Activated B cell treated with CpG ODN at 0.5 μM for 24 hours (primary cell): ENCODE measurements at regions not wholly inside any gene's neighbourhood (a gene's known extent, or its start where the extent isn't known, plus 50 kb on each side); places are given as distances from the start of the nearest gene placed in this dataset.
A peak's percentile ranks its signal among the peaks of the same experiment; 100 is the strongest.
"Not testable (repeated sequence)": the region's sequence is repeated elsewhere in the genome, so short reads cannot be mapped to it uniquely, and the experiment has no call there.

Source experiments
- ATAC-seq: fragments of 200-7000 bp; cut with Tn5 transposase; one replicate; pipeline ENCODE4 v1.10.0; 2021; ENCODE audit warnings: low read depth, mild to moderate bottlenecking, moderate library complexity
- CTCF ChIA-PET: fragments of 350-600 bp; sonication (Branson Sonifier 250); formaldehyde crosslinking; loops from one replicate; lab custom pipeline; 2021; ENCODE audit warnings: antibody characterized with exemption; lab: Charles Lee
- POLR2A ChIA-PET: fragments of 350-600 bp; sonication (Branson Sonifier 250); formaldehyde crosslinking; loops from one replicate; lab custom pipeline; 2021; ENCODE audit warnings: antibody characterized with exemption; lab: Charles Lee
- DNase-seq: peaks from one replicate; pipeline ENCODE4 v3.0.0; 2022
- H3K27ac Mint-ChIP-seq: one replicate; pipeline ENCODE4 v1.8.0; 2020; ENCODE audit warnings: mixed read lengths
- H3K27me3 Mint-ChIP-seq: one replicate; pipeline ENCODE4 v1.8.0; 2021; ENCODE audit warnings: mixed read lengths
- H3K36me3 Mint-ChIP-seq: one replicate; pipeline ENCODE4 v1.8.0; 2021; ENCODE audit warnings: low read depth, mixed read lengths
- H3K4me1 Mint-ChIP-seq: one replicate; pipeline ENCODE4 v1.8.0; 2021; ENCODE audit warnings: mixed read lengths
- H3K4me3 Mint-ChIP-seq: one replicate; pipeline ENCODE4 v1.8.0; 2020; ENCODE audit warnings: mild to moderate bottlenecking, mixed read lengths
- H3K9me3 Mint-ChIP-seq: one replicate; pipeline ENCODE4 v1.8.0; 2020; ENCODE audit warnings: mixed read lengths
- intact Hi-C: fragments of 100-400 bp; cut with micrococcal nuclease; formaldehyde crosslinking; loops from one replicate; pipeline ENCODE4 v1.15.1; 2024

DNA sequence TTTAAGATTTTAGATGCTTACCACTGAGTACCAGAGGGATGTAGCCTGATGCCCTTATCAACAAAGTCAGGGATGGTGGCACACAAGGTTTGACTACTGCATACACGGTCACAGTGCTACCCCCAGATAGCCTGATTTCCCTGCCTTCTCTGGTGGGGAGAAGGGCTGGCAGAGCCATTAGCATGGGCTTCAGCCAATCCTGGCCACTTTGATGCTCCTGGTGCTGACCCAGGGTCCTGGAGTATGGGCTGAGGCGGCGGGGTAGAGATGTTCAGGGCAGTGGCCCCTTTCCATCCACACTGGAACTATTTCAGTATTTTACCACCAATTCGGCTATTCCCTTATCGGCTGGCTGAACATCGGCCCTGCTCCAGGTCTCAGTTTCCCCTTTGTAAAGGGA lies 83.2 kb downstream of the POTEB3 start:
- intact Hi-C loops, H3K36me3 Mint-ChIP-seq, H3K27me3 Mint-ChIP-seq, CTCF ChIA-PET, H3K9me3 Mint-ChIP-seq, DNase-seq, ATAC-seq, H3K4me3 Mint-ChIP-seq, H3K27ac Mint-ChIP-seq, H3K4me1 Mint-ChIP-seq, POLR2A ChIA-PET: not testable (repeated sequence)

DNA sequence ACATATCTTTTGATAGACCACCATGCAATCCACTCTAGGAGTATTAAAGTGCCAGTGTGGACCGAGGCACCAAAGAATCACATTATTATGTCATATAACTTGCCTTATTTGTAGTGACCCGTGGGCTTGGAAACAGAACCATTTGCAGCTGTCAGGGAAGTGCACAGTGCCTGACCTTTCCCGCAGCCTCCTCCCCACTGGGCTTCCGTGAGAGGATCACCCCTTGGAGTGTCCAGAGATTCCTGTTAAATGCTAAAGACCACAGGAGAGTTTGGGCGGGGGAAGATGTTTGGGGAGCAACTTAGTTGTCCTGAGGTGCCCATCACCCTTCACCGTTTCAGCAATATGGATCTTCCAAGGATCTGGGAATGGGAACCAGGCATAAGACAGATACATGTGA lies 84.4 kb downstream of the POTEB3 start:
- H3K27me3 Mint-ChIP-seq, ATAC-seq, POLR2A ChIA-PET, CTCF ChIA-PET, DNase-seq, H3K9me3 Mint-ChIP-seq, H3K36me3 Mint-ChIP-seq, intact Hi-C loops, H3K4me1 Mint-ChIP-seq, H3K27ac Mint-ChIP-seq, H3K4me3 Mint-ChIP-seq: not testable (repeated sequence)

DNA sequence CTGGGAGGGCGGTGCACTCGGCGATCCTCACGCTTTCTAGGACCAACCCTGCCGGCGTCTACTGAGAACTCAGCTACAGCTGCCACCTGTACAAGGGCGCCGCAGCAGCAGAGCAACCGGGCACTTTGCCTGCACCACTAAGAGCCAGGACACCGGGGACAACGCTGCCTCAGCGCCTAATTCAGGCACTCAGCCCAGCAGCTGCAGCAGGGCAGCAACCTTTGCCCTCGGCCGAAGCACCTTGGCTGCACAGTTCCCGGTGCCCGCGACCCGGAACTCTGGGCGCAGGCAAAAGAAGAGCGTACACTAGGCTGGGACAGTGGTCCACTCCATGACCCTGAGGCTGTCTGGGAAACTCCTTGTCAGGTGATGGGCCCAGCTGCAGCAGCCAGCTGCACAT lies 85.7 kb downstream of the POTEB3 start:
- CTCF ChIA-PET, H3K9me3 Mint-ChIP-seq, H3K36me3 Mint-ChIP-seq, POLR2A ChIA-PET, H3K4me3 Mint-ChIP-seq, H3K4me1 Mint-ChIP-seq, H3K27ac Mint-ChIP-seq, intact Hi-C loops, H3K27me3 Mint-ChIP-seq, ATAC-seq, DNase-seq: not testable (repeated sequence)

DNA sequence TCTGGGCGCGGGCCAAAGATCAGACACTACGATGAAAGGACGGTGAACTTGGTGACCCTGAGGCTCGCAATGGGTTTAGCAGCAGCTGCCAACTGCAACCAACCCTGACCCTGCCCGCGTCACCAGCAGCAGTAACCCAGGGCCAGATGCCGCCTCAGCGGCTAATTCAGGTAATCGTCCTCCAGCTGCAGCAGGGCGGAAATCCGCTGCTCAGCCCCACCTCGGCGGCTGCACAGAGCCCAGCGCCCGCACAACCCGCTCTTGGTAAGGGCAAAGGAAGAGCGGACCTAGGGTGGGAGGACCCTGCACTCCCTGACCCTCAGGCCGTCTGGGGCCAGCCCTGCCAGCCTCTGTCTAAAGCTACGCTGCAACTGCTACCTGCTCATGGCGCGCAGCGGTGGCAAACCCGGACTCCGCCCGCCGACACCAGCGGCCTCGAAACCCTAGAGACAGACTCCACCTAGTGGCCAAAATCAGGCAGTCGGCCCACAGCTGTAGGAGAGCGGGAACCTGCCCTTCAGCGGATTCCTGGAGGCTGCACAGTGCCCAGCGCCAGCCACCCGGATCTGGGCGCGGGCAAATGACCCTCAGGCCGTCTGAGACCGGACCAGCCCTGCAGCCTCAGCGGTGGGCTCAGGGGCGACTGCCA lies 87.5 kb downstream of the POTEB3 start:
- ATAC-seq, POLR2A ChIA-PET, DNase-seq, H3K27ac Mint-ChIP-seq, H3K36me3 Mint-ChIP-seq, intact Hi-C loops, H3K27me3 Mint-ChIP-seq, H3K9me3 Mint-ChIP-seq, H3K4me1 Mint-ChIP-seq, H3K4me3 Mint-ChIP-seq, CTCF ChIA-PET: not testable (repeated sequence)

DNA sequence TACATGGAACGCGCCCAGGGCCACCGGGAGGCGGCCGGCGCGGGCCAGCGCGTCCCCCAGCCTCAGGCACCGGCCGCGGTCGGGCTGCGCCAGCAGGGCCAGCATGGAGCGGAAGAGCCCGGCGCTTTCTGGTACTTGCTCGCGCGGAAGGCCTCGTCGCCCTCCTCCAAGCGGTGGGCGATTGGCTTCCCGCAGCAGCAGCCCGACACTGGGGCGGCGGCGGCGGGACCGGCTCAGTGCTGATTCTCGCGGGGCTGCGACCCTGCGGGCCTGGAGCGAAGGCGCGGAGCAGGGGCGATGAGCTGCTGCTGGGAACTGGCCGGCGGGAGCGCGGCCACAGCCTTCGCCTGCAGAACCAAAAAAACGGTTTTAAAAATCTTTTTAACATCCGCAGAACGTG lies 95.3 kb downstream of the POTEB3 start:
- H3K4me3 Mint-ChIP-seq, H3K4me1 Mint-ChIP-seq: not testable (repeated sequence)

DNA sequence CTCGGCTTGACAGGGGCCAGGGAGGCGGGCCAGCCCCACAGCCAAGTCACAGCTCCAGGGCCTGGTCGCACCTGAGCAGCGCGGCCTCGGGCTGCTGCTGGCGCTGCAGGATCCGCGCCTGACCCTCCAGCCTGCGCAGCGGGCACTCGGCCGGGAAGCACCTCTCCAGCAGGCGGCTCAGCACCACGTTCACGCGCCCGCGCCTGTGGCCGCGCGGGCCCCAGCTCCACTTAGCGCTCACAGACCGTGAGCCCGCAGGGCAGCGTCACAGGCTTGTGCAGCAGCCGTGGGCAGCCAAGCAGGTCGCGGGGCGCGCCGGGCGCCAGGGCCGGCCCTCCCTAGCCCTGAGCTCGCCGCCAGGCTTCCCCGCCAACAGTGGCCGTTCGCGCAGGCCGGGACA lies 95.8 kb downstream of the POTEB3 start:
- not testable (repeated sequence) for H3K4me3 Mint-ChIP-seq, ATAC-seq

More for the DNA sequence above, 95.3 kb downstream of the POTEB3 start:
- H3K9me3 Mint-ChIP-seq, DNase-seq, H3K36me3 Mint-ChIP-seq, H3K27ac Mint-ChIP-seq, POLR2A ChIA-PET, intact Hi-C loops, CTCF ChIA-PET, H3K27me3 Mint-ChIP-seq, ATAC-seq: not testable (repeated sequence)

DNA sequence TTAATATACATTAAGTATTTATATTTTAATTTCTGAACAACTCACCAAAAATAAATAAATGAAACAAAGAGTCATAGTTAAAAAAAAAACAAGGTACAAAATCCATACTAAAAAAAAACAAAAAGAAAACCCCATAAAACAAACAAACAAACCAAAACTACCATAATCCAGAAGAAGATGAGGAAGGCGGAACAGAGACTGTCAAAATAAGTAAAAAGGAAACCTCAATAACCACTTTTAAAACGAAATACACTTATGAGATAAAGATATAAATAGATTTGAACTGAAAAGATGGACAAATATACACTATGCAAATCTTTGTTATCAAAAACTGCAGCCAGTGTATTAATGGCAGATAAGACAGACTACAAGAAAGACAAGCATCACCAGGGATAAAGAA lies 103.3 kb downstream of the POTEB3 start:
- H3K4me3 Mint-ChIP-seq, POLR2A ChIA-PET, H3K4me1 Mint-ChIP-seq, H3K27me3 Mint-ChIP-seq, H3K27ac Mint-ChIP-seq, H3K9me3 Mint-ChIP-seq, intact Hi-C loops, CTCF ChIA-PET, H3K36me3 Mint-ChIP-seq, DNase-seq, ATAC-seq: not testable (repeated sequence)

More for the DNA sequence above, 95.8 kb downstream of the POTEB3 start:
- H3K36me3 Mint-ChIP-seq, POLR2A ChIA-PET, H3K27ac Mint-ChIP-seq, intact Hi-C loops, H3K4me1 Mint-ChIP-seq, CTCF ChIA-PET, DNase-seq, H3K27me3 Mint-ChIP-seq, H3K9me3 Mint-ChIP-seq: not testable (repeated sequence)

DNA sequence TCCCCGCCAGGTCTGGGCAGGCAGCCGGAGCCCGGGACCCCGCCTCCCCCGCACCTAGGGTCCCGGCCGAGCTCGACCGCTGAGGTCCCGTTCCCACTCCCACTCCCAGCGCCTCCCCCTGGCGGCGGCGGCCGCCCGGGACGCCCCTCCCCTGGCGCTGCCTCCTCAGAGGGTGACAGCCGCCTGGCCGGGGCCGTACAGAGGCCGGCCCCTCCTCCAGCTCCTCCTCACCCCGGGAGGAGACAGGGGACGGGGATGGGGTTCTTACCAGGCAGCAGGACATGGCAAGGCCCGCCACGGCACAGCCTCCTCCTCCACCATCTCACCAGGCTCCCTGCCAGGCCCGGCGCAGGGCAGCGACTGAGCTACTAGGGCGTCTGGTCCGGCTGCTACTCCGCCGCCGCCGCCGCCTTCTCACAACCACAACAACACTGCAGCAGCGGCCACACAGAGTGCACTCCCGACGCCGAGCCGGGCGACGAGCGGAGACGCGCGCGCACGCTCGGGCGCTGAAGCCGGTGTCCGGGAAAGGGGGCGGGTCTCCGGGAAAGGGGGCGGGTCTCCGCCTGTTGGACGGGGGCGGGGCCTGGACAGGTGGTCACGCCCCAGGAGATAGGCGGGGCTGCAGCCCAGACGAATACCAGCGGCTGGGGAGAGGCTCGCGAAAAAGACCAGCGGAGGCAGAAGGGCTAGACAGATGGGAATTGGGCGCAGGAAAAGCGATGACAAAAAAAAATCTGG lies 115.4 kb downstream of the POTEB3 start:
- H3K27ac Mint-ChIP-seq, H3K36me3 Mint-ChIP-seq, POLR2A ChIA-PET, CTCF ChIA-PET, intact Hi-C loops, DNase-seq, H3K27me3 Mint-ChIP-seq, H3K4me1 Mint-ChIP-seq, H3K9me3 Mint-ChIP-seq: not testable (repeated sequence)
- ATAC-seq: peak; percentile 71
- peak overlapping the region; percentile 59 for H3K4me3 Mint-ChIP-seq

DNA sequence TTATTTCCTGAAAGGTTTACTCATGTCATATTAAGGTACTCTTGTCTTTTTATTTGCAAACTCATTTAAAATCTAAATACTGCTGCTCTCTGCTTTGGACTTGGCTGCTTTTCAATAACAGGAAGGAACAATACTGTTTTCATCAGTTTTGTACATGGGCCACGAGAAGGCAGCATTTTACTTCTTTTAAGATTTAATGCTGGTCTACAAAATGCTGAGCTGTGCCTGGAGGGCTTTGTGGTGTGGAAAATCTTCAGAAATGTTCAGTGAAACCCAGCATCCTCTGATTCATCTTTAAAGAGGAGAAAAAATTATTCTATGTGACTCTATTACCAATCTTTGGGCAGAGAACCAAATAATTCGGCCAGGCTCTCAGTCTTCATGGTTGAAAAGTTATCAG lies 155.9 kb downstream of the POTEB3 start:
- POLR2A ChIA-PET: not testable (repeated sequence)

DNA sequence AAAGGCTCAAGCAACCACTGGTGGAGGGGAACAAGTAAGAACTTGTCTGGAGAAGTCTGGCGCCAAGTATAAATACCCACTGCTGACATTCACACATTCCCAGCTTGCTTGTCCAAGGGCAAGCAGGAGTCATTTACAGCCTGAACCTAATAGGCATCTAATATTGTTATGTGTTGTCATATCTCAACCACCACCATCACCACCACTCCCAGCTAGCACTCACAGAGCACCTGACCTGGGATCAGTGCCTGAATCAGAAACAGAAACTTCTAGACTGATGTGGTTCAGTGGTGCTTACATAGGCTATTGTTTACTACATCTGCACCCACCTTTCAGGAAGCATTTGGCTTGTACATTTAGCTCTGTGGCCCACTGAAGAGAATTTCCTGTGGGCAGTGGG lies 157.1 kb downstream of the POTEB3 start:
- ATAC-seq: peak; percentile 65
- H3K4me3 Mint-ChIP-seq, H3K27me3 Mint-ChIP-seq, H3K9me3 Mint-ChIP-seq, H3K27ac Mint-ChIP-seq, H3K4me1 Mint-ChIP-seq, intact Hi-C loops, H3K36me3 Mint-ChIP-seq, POLR2A ChIA-PET, CTCF ChIA-PET, DNase-seq: not testable (repeated sequence)

More for the DNA sequence above, 155.9 kb downstream of the POTEB3 start:
- ATAC-seq: peak; percentile 55
- H3K9me3 Mint-ChIP-seq, DNase-seq, H3K4me1 Mint-ChIP-seq, CTCF ChIA-PET, intact Hi-C loops, H3K27me3 Mint-ChIP-seq, H3K36me3 Mint-ChIP-seq, H3K27ac Mint-ChIP-seq, H3K4me3 Mint-ChIP-seq: not testable (repeated sequence)

DNA sequence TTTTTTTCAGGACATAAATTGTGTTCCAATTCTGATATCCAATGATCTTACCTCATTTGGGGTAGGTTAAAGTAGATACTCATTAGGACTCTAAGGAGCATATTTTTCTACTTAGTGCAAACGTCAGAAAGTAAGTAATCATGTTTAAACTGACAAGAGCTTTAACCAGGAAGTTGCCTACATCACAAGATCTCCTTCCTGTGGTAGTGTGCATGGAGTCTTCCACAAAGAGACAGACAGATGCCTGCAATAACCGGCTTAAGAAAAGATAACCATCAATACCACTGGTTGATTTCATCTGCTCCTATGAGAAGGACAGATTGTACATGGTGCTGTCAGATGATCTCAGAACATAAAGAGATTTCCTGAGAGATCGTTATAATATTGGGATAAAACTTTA lies 160.0 kb downstream of the POTEB3 start:
- POLR2A ChIA-PET: not testable (repeated sequence)

DNA sequence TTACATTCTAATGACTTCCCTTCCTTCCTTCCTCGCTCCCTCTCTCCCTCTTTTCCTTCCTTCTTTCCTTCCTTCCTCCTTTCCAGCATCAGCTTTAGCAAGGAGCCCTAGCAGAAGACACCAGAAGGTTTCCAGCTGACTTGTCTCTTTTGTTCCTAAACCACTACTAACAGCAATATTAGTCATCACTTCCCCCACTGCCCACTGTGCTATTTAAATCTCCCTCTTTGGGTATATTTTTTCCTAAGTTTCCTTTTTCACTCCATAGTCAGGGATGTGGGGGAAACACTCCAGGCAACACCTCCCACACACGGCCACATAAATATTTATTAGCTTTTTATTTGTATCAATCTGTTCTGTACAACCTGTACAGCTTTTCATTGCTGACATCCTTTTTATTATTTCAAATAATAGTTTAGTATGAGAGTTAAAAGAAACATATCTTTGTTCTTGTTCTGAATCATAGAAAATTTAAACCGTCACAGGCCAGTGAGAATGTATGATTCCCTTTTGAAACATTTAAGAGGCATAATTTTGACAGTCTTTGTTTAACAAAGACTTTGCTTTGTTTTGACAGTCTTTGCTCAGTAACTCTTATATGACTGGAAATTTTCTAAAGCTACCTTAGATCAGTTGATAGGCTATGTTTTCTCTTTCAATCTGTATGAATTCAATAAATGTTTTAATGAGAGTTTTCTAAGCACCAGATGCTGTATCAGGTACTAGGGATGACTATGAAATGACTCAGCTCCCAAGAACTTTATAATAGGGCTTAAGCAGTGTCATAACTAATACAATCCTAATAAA lies 167.9 kb downstream of the POTEB3 start:
- H3K4me1 Mint-ChIP-seq, CTCF ChIA-PET, POLR2A ChIA-PET, H3K4me3 Mint-ChIP-seq, H3K36me3 Mint-ChIP-seq, H3K9me3 Mint-ChIP-seq, H3K27ac Mint-ChIP-seq, H3K27me3 Mint-ChIP-seq, DNase-seq, ATAC-seq, intact Hi-C loops: not testable (repeated sequence)

More for the DNA sequence above, 160.0 kb downstream of the POTEB3 start:
- H3K4me1 Mint-ChIP-seq, H3K27me3 Mint-ChIP-seq, H3K27ac Mint-ChIP-seq, H3K36me3 Mint-ChIP-seq, ATAC-seq, H3K4me3 Mint-ChIP-seq, intact Hi-C loops, DNase-seq, H3K9me3 Mint-ChIP-seq, CTCF ChIA-PET: not testable (repeated sequence)
